CD4-positive, alpha-beta T cell treated with Interleukin-1 beta for 1 hour (primary cell): ENCODE measurements at regions not wholly inside any gene's neighbourhood (a gene's known extent, or its start where the extent isn't known, plus 50 kb on each side); places are given as distances from the start of the nearest gene placed in this dataset.

Experiments used
- DNase-seq, 2 donors: peaks; one replicate each; pipeline ENCODE4 v3.0.0-alpha.2; 2020 to 2022

GRCh38 chr1:5053744-5054143, 399.3 kb downstream of the AJAP1 start:
- DNase-seq: no peak

DNA sequence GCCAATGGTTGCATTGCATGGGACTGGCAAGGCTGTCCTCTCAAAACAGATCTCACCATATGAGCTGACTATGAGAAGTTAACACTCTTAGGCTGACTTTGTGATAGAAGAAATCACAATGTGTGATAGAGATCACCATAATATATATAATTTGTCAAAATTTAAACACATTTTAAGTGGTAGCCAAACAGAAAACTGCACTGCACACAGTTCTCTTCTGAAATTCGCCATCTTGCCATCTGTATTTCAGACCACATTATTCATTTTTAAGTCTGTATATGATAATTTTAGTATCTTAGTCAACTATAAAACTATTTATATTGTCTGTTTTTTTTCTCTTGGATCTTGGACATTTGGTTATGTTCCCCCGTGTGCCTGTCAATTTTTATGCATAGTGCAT, 374.7 kb downstream of the AJAP1 start:
- no peak for DNase-seq

- DNase-seq: no peak
Observed at GRCh38 chr1:5012249-5012648, 357.8 kb downstream of the AJAP1 start.

- no peak for DNase-seq
Observed at GRCh38 chr1:5010656-5011055, 356.2 kb downstream of the AJAP1 start.

DNA sequence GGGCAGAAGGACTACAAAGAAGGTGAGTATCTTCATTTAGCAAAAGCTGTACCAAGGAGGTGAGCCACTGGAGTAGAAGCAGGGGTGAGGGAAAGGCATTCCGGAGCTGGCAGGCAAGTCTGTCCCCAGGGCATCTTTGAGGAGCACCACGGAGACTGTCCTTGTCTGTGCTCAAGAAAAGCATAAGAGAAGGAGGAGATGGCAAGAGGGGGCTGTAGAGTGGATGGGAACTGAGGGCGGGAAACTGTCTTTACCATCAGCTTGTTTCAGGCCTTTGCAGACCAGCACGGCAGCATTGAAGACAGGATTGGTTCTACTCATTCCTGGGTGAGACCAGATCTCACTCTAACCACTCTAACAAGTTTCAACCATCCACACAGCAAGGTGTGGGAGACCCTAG, 355.8 kb downstream of the AJAP1 start:
- DNase-seq: no peak

DNA sequence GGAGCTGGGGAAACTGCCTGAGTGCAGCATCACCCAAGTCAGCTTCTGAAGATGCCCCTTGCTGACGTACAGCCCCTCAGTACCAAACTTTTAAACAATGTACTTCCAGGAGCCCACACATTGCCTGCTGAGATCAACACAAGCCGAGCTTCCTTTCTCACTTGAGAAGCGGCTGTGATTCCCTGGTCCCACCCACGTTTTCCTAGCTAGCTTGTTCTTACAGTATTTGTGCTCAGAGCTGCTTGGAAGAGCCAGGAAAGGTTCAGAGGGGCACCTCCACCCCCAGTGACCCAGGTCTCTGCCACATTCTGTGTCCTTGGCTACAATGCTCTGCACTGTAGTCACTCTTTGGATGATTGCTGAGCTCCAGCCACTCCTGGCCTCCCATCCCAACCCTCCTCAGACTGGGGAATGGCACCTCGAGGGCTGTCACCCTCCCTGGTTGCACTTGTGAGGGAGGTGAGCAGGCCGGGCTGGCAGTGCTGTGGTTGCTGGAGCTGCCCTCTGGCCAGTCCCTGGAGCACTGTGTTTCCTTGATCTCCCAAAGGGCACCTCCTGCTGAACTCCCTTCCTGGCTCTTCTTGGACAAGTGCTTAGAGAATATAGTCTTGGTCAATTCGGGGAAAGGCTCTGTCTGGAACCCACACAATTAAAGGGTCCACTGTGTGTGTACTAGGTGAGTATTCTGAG, 355.1 kb downstream of the AJAP1 start:
- no peak for DNase-seq

DNA sequence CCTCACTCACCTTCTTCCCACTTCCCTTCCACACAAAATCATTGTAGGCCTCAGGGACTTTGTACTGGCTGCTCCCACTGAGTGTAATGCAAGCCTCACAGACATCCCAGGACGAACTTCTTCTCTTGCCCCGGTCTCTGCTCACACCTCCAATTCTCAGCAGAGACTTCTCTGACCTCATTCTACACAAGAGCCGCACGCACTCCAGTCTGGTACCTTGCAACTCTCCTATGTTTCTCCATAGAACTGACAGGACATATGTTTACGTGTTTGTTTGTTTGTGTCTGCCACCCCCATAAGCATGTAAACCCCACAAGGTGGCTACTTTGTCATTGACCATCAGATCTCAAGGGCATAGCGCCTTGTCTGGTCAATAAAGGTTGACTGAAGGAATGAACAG, 350.8 kb downstream of the AJAP1 start:
- DNase-seq: no peak

- DNase-seq: no peak
Observed at GRCh38 chr1:5002676-5003075, 348.3 kb downstream of the AJAP1 start.

- DNase-seq: no peak
Observed at GRCh38 chr1:5001466-5001865, 347.1 kb downstream of the AJAP1 start.

- no peak for DNase-seq
Observed at GRCh38 chr1:4986306-4986705, 331.9 kb downstream of the AJAP1 start.

GRCh38 chr1:4984841-4985240, 330.4 kb downstream of the AJAP1 start:
- no peak for DNase-seq

- DNase-seq: no peak
Observed at GRCh38 chr1:4980211-4980610, 325.8 kb downstream of the AJAP1 start.

GRCh38 chr1:4978660-4979390, 324.4 kb downstream of the AJAP1 start:
- no peak for DNase-seq

DNA sequence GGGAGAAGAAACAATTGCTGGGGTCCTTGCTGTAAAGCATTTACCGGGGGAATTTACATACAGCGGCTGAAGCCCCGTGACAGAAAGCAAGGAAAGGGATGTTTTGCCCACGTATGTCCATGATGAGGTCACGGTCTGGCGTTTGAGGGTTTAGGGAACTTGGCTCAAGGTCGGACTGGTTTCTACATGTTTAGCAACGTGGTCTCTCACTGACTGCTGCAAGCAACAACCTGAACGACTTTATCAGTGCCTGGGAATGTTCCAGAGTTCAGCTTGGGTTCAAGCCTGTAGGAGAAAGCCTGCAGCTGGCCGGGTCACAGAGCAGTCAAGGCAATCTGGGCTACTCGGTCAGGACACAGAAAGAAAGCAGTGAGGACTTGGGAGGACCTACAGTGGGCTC, 323.3 kb downstream of the AJAP1 start:
- no peak for DNase-seq

DNA sequence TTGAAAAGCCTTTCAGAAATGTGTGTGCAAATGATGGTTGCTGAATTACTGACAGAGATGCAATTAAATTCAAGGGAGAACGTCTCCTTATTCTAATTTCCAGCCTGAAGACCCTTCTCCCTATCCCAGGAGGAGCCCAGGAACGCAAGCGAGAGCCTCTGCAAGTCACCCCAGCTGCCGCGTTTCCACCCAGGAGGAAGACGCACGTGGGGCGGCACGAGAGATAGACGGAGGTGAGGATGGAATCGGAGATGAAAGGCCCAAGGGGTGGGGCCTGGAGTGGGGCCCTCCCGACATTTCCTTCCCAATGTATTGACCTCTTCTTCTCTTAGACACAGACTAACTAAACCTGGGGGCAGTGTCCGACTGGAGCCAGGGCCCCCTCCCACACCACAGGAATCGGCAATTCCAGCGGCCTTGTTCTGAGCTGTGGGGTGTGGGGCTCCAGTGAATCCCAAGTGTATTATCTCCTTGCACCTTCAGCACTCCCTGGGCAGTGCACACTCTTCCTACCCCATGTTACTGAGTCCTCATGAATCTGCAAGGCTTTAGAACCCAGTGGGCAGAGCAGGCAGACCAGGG, 322.5 kb downstream of the AJAP1 start:
- DNase-seq: no peak

GRCh38 chr1:4975856-4976255, 321.4 kb downstream of the AJAP1 start:
- no peak for DNase-seq

GRCh38 chr1:4974981-4975685, 320.7 kb downstream of the AJAP1 start:
- DNase-seq: no peak

- DNase-seq: no peak
Observed at GRCh38 chr1:4973341-4973740, 318.9 kb downstream of the AJAP1 start.

DNA sequence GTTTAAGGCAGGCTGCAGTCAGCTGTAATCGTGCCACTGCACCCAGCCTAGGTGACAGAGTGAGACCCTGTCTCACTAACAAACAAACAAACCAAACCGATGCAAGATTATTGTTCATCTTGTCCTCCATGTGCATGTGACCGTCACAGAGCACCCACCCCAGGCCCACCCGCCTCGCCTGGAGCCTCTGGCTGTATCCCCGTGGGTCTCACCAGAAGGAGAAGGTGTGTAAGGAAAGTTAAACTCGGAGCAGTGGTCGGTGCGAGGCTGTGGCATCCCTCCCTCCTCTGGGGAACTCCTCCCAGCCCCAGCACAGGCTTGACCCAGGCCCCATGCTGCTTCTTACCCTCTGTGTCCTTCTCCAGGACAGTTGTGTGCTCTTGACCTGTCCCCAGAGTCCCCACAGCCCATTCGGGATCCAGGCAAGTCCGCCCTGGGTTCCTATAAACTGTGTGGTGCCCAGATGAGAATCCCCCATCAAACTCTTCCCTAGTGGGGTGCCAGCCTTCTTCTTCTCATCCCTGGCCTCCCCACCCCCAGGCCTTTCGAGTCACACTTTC, 318.4 kb downstream of the AJAP1 start:
- DNase-seq: no peak

GRCh38 chr1:4971666-4972065, 317.3 kb downstream of the AJAP1 start:
- DNase-seq: no peak

GRCh38 chr1:4970532-4970931, 316.1 kb downstream of the AJAP1 start:
- DNase-seq: no peak

GRCh38 chr1:4969556-4970129, 315.2 kb downstream of the AJAP1 start:
- no peak for DNase-seq
